H9 (cell line): ENCODE measurements at regions not wholly inside any gene's neighbourhood (a gene's known extent, or its start where the extent isn't known, plus 50 kb on each side); places are given as distances from the start of the nearest gene placed in this dataset.

Source experiments
- DNase-seq: peaks from one replicate; pipeline ENCODE4 v3.0.0-alpha.2; 2017
- H2AFZ ChIP-seq: one replicate; pipeline ENCODE4 v1.6.1; 2013; ENCODE audit warnings: mild to moderate bottlenecking, low read length, control low read depth, moderate library complexity
- H2AK5ac ChIP-seq: 2 replicates; pipeline ENCODE4 v1.6.1; 2013; ENCODE audit warnings: low read length, control low read depth, mixed read lengths; ENCODE audit not compliant: insufficient read length
- H2BK120ac ChIP-seq: one replicate; pipeline ENCODE4 v1.6.1; 2013; ENCODE audit warnings: low read depth, mild to moderate bottlenecking, low read length, control low read depth, inconsistent platforms; ENCODE audit not compliant: poor library complexity, severe bottlenecking
- H2BK12ac ChIP-seq: 2 replicates; pipeline ENCODE4 v1.6.1; 2013; ENCODE audit warnings: low read length, control low read depth, mixed read lengths, low read depth; ENCODE audit not compliant: insufficient read length
- H2BK15ac ChIP-seq: 2 replicates; pipeline ENCODE4 v1.6.1; 2013; ENCODE audit warnings: low read depth, low read length, control low read depth
- H2BK20ac ChIP-seq: one replicate; pipeline ENCODE4 v1.6.1; 2013; ENCODE audit warnings: low read depth, mild to moderate bottlenecking, low read length, control low read depth, inconsistent platforms; ENCODE audit not compliant: poor library complexity, severe bottlenecking
- H2BK5ac ChIP-seq: 2 replicates; pipeline ENCODE4 v1.6.1; 2013; ENCODE audit warnings: low read length, control low read depth, mixed read lengths; ENCODE audit not compliant: insufficient read length
- H3K14ac ChIP-seq: 2 replicates; pipeline ENCODE4 v1.6.1; 2013; ENCODE audit warnings: low read length, control low read depth; ENCODE audit not compliant: insufficient read depth
- H3K18ac ChIP-seq: 2 replicates; pipeline ENCODE4 v1.6.1; 2013; ENCODE audit warnings: low read depth, mild to moderate bottlenecking, mixed read lengths, low read length, control low read depth; ENCODE audit not compliant: insufficient read length
- H3K23ac ChIP-seq: 2 replicates; pipeline ENCODE4 v1.6.1; 2013; ENCODE audit warnings: low read length, control low read depth, mixed read lengths, low read depth; ENCODE audit not compliant: insufficient read length
- H3K23me2 ChIP-seq: 2 replicates; pipeline ENCODE4 v1.6.1; 2013; ENCODE audit warnings: low read depth, mild to moderate bottlenecking, mixed read lengths, low read length, control low read depth; ENCODE audit not compliant: insufficient read length, poor library complexity, severe bottlenecking
- H3K27ac ChIP-seq: 2 replicates; pipeline ENCODE4 v1.5.1; 2013; ENCODE audit warnings: low read length, control low read depth, mixed read lengths, low read depth; ENCODE audit not compliant: insufficient read length
- H3K27me3 ChIP-seq: 2 replicates; pipeline ENCODE4 v1.6.1; 2013; ENCODE audit warnings: low read length, control low read depth, inconsistent platforms; ENCODE audit not compliant: insufficient read depth
- H3K4ac ChIP-seq: 2 replicates; pipeline ENCODE4 v1.6.1; 2013; ENCODE audit warnings: low read depth, mild to moderate bottlenecking, control low read depth, inconsistent platforms, low read length, moderate library complexity
- H3K4me1 ChIP-seq: 2 replicates; pipeline ENCODE4 v1.6.1; 2013; ENCODE audit warnings: low read length, control low read depth, inconsistent platforms; ENCODE audit not compliant: insufficient read depth
- H3K4me2 ChIP-seq: 2 replicates; pipeline ENCODE4 v1.6.1; 2013; ENCODE audit warnings: low read length, control low read depth, mixed read lengths; ENCODE audit not compliant: insufficient read length, insufficient read depth
- H3K56ac ChIP-seq: 2 replicates; pipeline ENCODE4 v1.6.1; 2013; ENCODE audit warnings: low read depth, mild to moderate bottlenecking, mixed read lengths, low read length, control low read depth; ENCODE audit not compliant: insufficient read length
- H3K79me1 ChIP-seq: 2 replicates; pipeline ENCODE4 v1.6.1; 2013; ENCODE audit warnings: low read depth, mild to moderate bottlenecking, moderate library complexity, low read length, control low read depth, inconsistent platforms; ENCODE audit not compliant: insufficient read depth, poor library complexity, severe bottlenecking
- H3K79me2 ChIP-seq: 2 replicates; pipeline ENCODE4 v1.6.1; 2013; ENCODE audit warnings: low read length, control low read depth, inconsistent platforms; ENCODE audit not compliant: insufficient read depth
- H3K9ac ChIP-seq: 2 replicates; pipeline ENCODE4 v1.6.1; 2013; ENCODE audit warnings: low read length, control low read depth, mixed read lengths; ENCODE audit not compliant: insufficient read length; ENCODE audit errors: extremely low read depth
- H3K9me3 ChIP-seq: one replicate; pipeline ENCODE4 v1.6.1; 2013; ENCODE audit warnings: low read depth, low read length, inconsistent platforms; ENCODE audit not compliant: control insufficient read depth
- H3T11ph ChIP-seq: one replicate; pipeline ENCODE4 v1.6.1; 2013; ENCODE audit warnings: mild to moderate bottlenecking, low read length, control low read depth, inconsistent platforms
- H4K20me1 ChIP-seq: one replicate; pipeline ENCODE4 v1.6.1; 2013; ENCODE audit not compliant: control insufficient read depth, insufficient read length, insufficient read depth
- H4K5ac ChIP-seq: 2 replicates; pipeline ENCODE4 v1.6.1; 2013; ENCODE audit warnings: low read depth, mild to moderate bottlenecking, mixed read lengths, low read length, control low read depth; ENCODE audit not compliant: insufficient read length
- H4K8ac ChIP-seq: replicated peaks from 2 replicates; pipeline ENCODE4 v1.6.1; 2013; ENCODE audit warnings: low read length, control low read depth, mixed read lengths, low read depth; ENCODE audit not compliant: insufficient read length
- H4K91ac ChIP-seq: 2 replicates; pipeline ENCODE4 v1.6.1; 2013; ENCODE audit warnings: low read depth, mild to moderate bottlenecking, moderate library complexity, mixed read lengths, low read length, control low read depth; ENCODE audit not compliant: insufficient read length
- H3K27ac Mint-ChIP-seq, 3 experiments: 2 replicates in 2 of 3; 3 replicates in 1 of 3; pipeline ENCODE4 v1.8.0; 2020 to 2021; ENCODE audit warnings: mixed read lengths in 3 of 3, mild to moderate bottlenecking in 1 of 3, moderate library complexity in 1 of 3
- H3K27me3 Mint-ChIP-seq: 2 replicates; pipeline ENCODE4 v1.8.0; 2021; ENCODE audit warnings: low read depth, mild to moderate bottlenecking, moderate library complexity, mixed read lengths
- H3K36me3 Mint-ChIP-seq, 3 experiments: 2 replicates in 2 of 3; 3 replicates in 1 of 3; pipeline ENCODE4 v1.8.0; 2020 to 2021; ENCODE audit warnings: low read depth in 3 of 3, mixed read lengths in 3 of 3; ENCODE audit not compliant: insufficient read depth in 1 of 3
- H3K4me1 Mint-ChIP-seq, 2 experiments: 2 replicates each; pipeline ENCODE4 v1.8.0; 2020; ENCODE audit warnings: mixed read lengths in 2 of 2
- H3K4me3 Mint-ChIP-seq, 2 experiments: 2 replicates in 1 of 2; 3 replicates in 1 of 2; pipeline ENCODE4 v1.8.0; 2020 to 2021; ENCODE audit warnings: mild to moderate bottlenecking in 2 of 2, mixed read lengths in 2 of 2, moderate library complexity in 1 of 2
- H3K9me3 Mint-ChIP-seq, 2 experiments: 2 replicates in 1 of 2; 3 replicates in 1 of 2; pipeline ENCODE4 v1.8.0; 2020; ENCODE audit warnings: mild to moderate bottlenecking in 2 of 2, mixed read lengths in 2 of 2, moderate library complexity in 1 of 2
- WGBS: extraction: QIAGEN DNeasy Blood & Tissue Kit; methylation state at CpG from one replicate; pipeline ENCODE4 v1.1.7; 2013; ENCODE audit warnings: missing lambda C conversion rate, low lambda C conversion rate, mixed read lengths; ENCODE audit not compliant: insufficient read length; ENCODE audit errors: extremely low coverage; 5-methylcytosine and 5-hydroxymethylcytosine counted together
- TF ChIP-seq, protein P1 (sequence below): fragments of 200-600 bp; sonication (generic); conservative IDR thresholded peaks from 3 replicates; pipeline ENCODE4 v1.8.0; 2021; ENCODE audit warnings: antibody characterized with exemption, mild to moderate bottlenecking

GRCh38 chr12:30169839-30170591 lies 386.3 kb upstream of the TMTC1 start:
- no peak overlapping the region for H3K27ac ChIP-seq
- H3K23ac ChIP-seq, result no peak overlapping the region
- no CpG with 5 or more reads among the region's 58 CpGs for WGBS
- TF ChIP-seq, protein P1, sequence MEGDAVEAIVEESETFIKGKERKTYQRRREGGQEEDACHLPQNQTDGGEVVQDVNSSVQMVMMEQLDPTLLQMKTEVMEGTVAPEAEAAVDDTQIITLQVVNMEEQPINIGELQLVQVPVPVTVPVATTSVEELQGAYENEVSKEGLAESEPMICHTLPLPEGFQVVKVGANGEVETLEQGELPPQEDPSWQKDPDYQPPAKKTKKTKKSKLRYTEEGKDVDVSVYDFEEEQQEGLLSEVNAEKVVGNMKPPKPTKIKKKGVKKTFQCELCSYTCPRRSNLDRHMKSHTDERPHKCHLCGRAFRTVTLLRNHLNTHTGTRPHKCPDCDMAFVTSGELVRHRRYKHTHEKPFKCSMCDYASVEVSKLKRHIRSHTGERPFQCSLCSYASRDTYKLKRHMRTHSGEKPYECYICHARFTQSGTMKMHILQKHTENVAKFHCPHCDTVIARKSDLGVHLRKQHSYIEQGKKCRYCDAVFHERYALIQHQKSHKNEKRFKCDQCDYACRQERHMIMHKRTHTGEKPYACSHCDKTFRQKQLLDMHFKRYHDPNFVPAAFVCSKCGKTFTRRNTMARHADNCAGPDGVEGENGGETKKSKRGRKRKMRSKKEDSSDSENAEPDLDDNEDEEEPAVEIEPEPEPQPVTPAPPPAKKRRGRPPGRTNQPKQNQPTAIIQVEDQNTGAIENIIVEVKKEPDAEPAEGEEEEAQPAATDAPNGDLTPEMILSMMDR, result no peak
- Mint-ChIP-seq H3K36me3 (no peaks in the 10 kb centered on the region), H3K27ac (no peak overlapping the region), H3K9me3 (no peaks in the 10 kb centered on the region), H3K4me3 (no peak overlapping the region), H3K4me1 (0 out of 4 replicates have a peak, but pooled peaks cover 0 to 3% of the 10 kb centered on the region in 2 experiments), H3K27me3 (no peaks in the 10 kb centered on the region; the same call in 1 of the 2 replicates)
- no peak overlapping the region for H2BK5ac ChIP-seq
- H3K79me1 ChIP-seq, result no peaks in the 10 kb centered on the region
- H4K91ac ChIP-seq, result no peak overlapping the region
- H3K9ac ChIP-seq, result no peak overlapping the region
- H4K8ac ChIP-seq, result no peak overlapping the region
- H3K9me3 ChIP-seq, result no peaks in the 10 kb centered on the region
- no peak overlapping the region for H3T11ph ChIP-seq
- peaks cover 2% of the 10 kb centered on the region for H3K23me2 ChIP-seq
- DNase-seq, result peak; percentile 79
- H2BK15ac ChIP-seq, result no peak overlapping the region
- no peak overlapping the region for H3K4ac ChIP-seq
- H3K4me1 ChIP-seq, result no peaks in the 10 kb centered on the region
- H3K18ac ChIP-seq, result no peak overlapping the region
- no peak overlapping the region for H4K5ac ChIP-seq
- no peaks in the 10 kb centered on the region for H3K79me2 ChIP-seq
- no peaks in the 10 kb centered on the region for H4K20me1 ChIP-seq
- H2BK120ac ChIP-seq, result no peak overlapping the region
- no peak overlapping the region for H2AFZ ChIP-seq
- H2AK5ac ChIP-seq, result no peak overlapping the region
- H3K14ac ChIP-seq, result no peak overlapping the region
- no peak overlapping the region for H3K56ac ChIP-seq
- H3K4me2 ChIP-seq, result peak overlapping the region; percentile 8
- no peaks in the 10 kb centered on the region; the same call in 1 of the 2 replicates for H3K27me3 ChIP-seq
- no peak overlapping the region for H2BK20ac ChIP-seq
- H2BK12ac ChIP-seq, result no peak overlapping the region
